ENCODE measurements at regions not wholly inside any gene's neighbourhood (a gene's known extent, or its start where the extent isn't known, plus 50 kb on each side); places are given as distances from the start of the nearest gene placed in this dataset.

DNA sequence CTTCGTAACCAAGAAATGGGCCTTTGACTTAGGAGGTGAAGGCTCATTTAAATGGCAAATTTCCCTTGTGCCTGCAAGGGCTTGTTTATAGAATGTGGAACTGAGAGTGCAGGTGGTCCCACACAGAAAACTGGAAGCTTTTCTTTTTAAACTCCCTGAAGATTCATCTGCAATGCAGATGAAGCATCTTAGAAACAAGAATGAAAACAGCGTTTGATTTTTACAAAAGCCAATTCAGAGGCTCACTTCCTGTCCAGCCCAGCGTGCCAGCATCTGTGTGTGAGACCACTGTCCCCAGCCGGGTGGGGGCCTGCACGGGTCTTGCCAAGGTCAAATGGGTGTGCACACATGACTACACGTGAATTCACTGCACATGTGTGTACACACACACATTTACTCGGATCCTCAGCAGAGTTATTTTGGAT lies 94.7 kb downstream of the LINGO1 start:
- Histone ChIP-seq H3K4me2 (ENCODE audit: low read depth, low read length, poor library complexity, severe bottlenecking) (no peak overlapping the region), H3K9me3 (ENCODE audit: insufficient read depth, low read depth, low read length) (no peaks in the 10 kb centered on the region), H3K4me3 (ENCODE audit: low read length, poor library complexity, severe bottlenecking) (no peak overlapping the region), H3K9ac (ENCODE audit: low read depth, low read length, poor library complexity, severe bottlenecking) (no peak overlapping the region), H3F3A (ENCODE audit: low read depth) (no peaks in the 10 kb centered on the region), H3K36me3 (ENCODE audit: insufficient read depth, low read length) (no peaks in the 10 kb centered on the region), H3K9me2 (replicated peaks; ENCODE audit: low read depth, low read length) (no peaks in the 10 kb centered on the region), H3K27me3 (ENCODE audit: insufficient read depth, low read length, poor library complexity, severe bottlenecking) (no peaks in the 10 kb centered on the region), H4K20me1 (ENCODE audit: insufficient read depth, low read length, poor library complexity, severe bottlenecking) (no peaks in the 10 kb centered on the region), H3K79me2 (ENCODE audit: insufficient read depth, low read length) (no peaks in the 10 kb centered on the region), H3K4me1 (ENCODE audit: insufficient read depth, low read length, poor library complexity, severe bottlenecking) (peaks cover 3% of the 10 kb centered on the region), H2AFZ (ENCODE audit: low read length) (no peak overlapping the region)
- TF ChIP-seq, protein P1, sequence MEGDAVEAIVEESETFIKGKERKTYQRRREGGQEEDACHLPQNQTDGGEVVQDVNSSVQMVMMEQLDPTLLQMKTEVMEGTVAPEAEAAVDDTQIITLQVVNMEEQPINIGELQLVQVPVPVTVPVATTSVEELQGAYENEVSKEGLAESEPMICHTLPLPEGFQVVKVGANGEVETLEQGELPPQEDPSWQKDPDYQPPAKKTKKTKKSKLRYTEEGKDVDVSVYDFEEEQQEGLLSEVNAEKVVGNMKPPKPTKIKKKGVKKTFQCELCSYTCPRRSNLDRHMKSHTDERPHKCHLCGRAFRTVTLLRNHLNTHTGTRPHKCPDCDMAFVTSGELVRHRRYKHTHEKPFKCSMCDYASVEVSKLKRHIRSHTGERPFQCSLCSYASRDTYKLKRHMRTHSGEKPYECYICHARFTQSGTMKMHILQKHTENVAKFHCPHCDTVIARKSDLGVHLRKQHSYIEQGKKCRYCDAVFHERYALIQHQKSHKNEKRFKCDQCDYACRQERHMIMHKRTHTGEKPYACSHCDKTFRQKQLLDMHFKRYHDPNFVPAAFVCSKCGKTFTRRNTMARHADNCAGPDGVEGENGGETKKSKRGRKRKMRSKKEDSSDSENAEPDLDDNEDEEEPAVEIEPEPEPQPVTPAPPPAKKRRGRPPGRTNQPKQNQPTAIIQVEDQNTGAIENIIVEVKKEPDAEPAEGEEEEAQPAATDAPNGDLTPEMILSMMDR (conservative IDR thresholded peaks at IDR 0.05; ENCODE audit: low read length) = no peak
- no peak for TF ChIP-seq EZH2phosphoT487 (IDR thresholded peaks at IDR 0.05; ENCODE audit: borderline replicate concordance)

DNA sequence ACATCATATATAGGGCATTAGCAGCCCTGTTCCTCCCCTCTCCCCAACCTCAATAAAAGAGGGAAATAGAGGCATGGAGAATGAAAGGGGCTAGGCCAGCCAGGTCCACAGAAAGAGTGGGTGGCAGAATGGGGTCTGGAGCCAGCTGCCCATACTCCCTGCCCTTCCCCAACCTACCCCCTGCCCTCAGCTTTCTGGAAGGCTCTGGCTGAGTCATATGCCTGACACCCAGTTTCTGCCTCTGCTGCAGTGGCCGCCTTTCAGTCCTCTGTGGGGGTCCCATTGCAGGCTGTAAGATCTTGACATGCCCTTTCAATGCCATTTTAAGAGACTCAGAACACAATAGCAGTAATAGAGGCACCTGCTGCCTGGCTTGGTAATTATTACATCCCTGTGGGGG lies 95.7 kb downstream of the LINGO1 start:
- H3K9me3 ChIP-seq (ENCODE audit: insufficient read depth, low read depth, low read length) = no peaks in the 10 kb centered on the region
- H3K9me2 ChIP-seq (replicated peaks; ENCODE audit: low read depth, low read length) = no peaks in the 10 kb centered on the region
- no peaks in the 10 kb centered on the region for H4K20me1 ChIP-seq (ENCODE audit: insufficient read depth, low read length, poor library complexity, severe bottlenecking)
- no peak overlapping the region for H3K9ac ChIP-seq (ENCODE audit: low read depth, low read length, poor library complexity, severe bottlenecking)
- H2AFZ ChIP-seq (ENCODE audit: low read length) = no peak overlapping the region
- H3K79me2 ChIP-seq (ENCODE audit: insufficient read depth, low read length) = no peaks in the 10 kb centered on the region
- TF ChIP-seq EZH2phosphoT487 (IDR thresholded peaks at IDR 0.05; ENCODE audit: borderline replicate concordance) = no peak
- TF ChIP-seq, protein P1 (conservative IDR thresholded peaks at IDR 0.05; ENCODE audit: low read length) = no peak
- H3K4me2 ChIP-seq (ENCODE audit: low read depth, low read length, poor library complexity, severe bottlenecking) = no peak overlapping the region
- H3K4me1 ChIP-seq (ENCODE audit: insufficient read depth, low read length, poor library complexity, severe bottlenecking) = no peaks in the 10 kb centered on the region
- no peaks in the 10 kb centered on the region for H3K27me3 ChIP-seq (ENCODE audit: insufficient read depth, low read length, poor library complexity, severe bottlenecking)
- no peaks in the 10 kb centered on the region for H3K36me3 ChIP-seq (ENCODE audit: insufficient read depth, low read length)
- H3K4me3 ChIP-seq (ENCODE audit: low read length, poor library complexity, severe bottlenecking) = no peak overlapping the region
- no peaks in the 10 kb centered on the region for H3F3A ChIP-seq (ENCODE audit: low read depth)

DNA sequence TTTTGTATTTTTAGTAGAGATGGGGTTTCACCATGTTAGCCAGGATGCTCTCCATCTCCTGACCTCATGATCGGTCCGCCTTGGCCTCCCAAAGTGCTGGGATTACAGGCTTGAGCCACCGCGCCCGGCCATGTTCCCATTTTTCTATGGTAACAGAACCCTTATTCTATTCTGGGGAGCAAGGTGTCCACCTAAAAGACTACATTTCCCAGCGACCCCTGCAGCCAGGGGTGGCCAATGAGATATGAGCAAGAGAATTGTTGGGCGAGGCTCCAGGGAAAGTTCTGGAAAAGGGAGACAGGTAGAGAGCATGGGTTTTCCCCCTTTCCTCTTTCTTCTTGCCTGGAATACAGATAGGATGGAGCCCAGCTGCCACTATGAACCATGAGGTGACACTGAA lies 96.9 kb downstream of the LINGO1 start:
- Histone ChIP-seq H3K4me2 (ENCODE audit: low read depth, low read length, poor library complexity, severe bottlenecking) (no peak overlapping the region), H3K36me3 (ENCODE audit: insufficient read depth, low read length) (no peaks in the 10 kb centered on the region), H3K27me3 (ENCODE audit: insufficient read depth, low read length, poor library complexity, severe bottlenecking) (no peaks in the 10 kb centered on the region), H3K79me2 (ENCODE audit: insufficient read depth, low read length) (no peaks in the 10 kb centered on the region), H3K9me2 (replicated peaks; ENCODE audit: low read depth, low read length) (no peaks in the 10 kb centered on the region), H4K20me1 (ENCODE audit: insufficient read depth, low read length, poor library complexity, severe bottlenecking) (no peaks in the 10 kb centered on the region), H2AFZ (ENCODE audit: low read length) (no peak overlapping the region), H3F3A (ENCODE audit: low read depth) (no peaks in the 10 kb centered on the region), H3K9ac (ENCODE audit: low read depth, low read length, poor library complexity, severe bottlenecking) (no peak overlapping the region), H3K4me1 (ENCODE audit: insufficient read depth, low read length, poor library complexity, severe bottlenecking) (no peaks in the 10 kb centered on the region), H3K9me3 (ENCODE audit: insufficient read depth, low read depth, low read length) (no peaks in the 10 kb centered on the region), H3K4me3 (ENCODE audit: low read length, poor library complexity, severe bottlenecking) (no peak overlapping the region)
- TF ChIP-seq EZH2phosphoT487 (IDR thresholded peaks at IDR 0.05; ENCODE audit: borderline replicate concordance) = no peak
- TF ChIP-seq, protein P1 (conservative IDR thresholded peaks at IDR 0.05; ENCODE audit: low read length) = no peak
